Central memory CD8-positive, alpha-beta T cell (primary cell): ENCODE measurements at regions not wholly inside any gene's neighbourhood (a gene's known extent, or its start where the extent isn't known, plus 50 kb on each side); places are given as distances from the start of the nearest gene placed in this dataset.

ENCODE experiments used
- ATAC-seq: fragments of 150-1000 bp; cut with Tn5 transposase; replicated peaks from 2 replicates; pipeline ENCODE4 v1.10.0; 2022; ENCODE audit warnings: mild to moderate bottlenecking, moderate FRiP score, moderate number of reproducible peaks; ENCODE audit not compliant: poor library complexity, severe bottlenecking; ENCODE audit errors: extremely low read depth
- DNase-seq, 2 donors: peaks; one replicate each; pipeline ENCODE4 v3.0.0; 2021; ENCODE audit warnings: low spot score in 2 of 2
- H3K27ac Mint-ChIP-seq: one replicate; pipeline ENCODE4 v1.8.0; 2022; ENCODE audit warnings: low read depth, mild to moderate bottlenecking, moderate library complexity, mixed read lengths
- H3K27me3 Mint-ChIP-seq: one replicate; pipeline ENCODE4 v1.8.0; 2022; ENCODE audit warnings: mixed read lengths
- H3K36me3 Mint-ChIP-seq: one replicate; pipeline ENCODE4 v1.8.0; 2022; ENCODE audit warnings: mild to moderate bottlenecking, moderate library complexity, mixed read lengths; ENCODE audit not compliant: insufficient read depth
- H3K4me1 Mint-ChIP-seq: one replicate; pipeline ENCODE4 v1.8.0; 2022; ENCODE audit warnings: mixed read lengths
- H3K4me3 Mint-ChIP-seq: one replicate; pipeline ENCODE4 v1.8.0; 2022; ENCODE audit warnings: mild to moderate bottlenecking, moderate library complexity, mixed read lengths
- H3K9me3 Mint-ChIP-seq: one replicate; pipeline ENCODE4 v1.8.0; 2022; ENCODE audit warnings: mixed read lengths

DNA sequence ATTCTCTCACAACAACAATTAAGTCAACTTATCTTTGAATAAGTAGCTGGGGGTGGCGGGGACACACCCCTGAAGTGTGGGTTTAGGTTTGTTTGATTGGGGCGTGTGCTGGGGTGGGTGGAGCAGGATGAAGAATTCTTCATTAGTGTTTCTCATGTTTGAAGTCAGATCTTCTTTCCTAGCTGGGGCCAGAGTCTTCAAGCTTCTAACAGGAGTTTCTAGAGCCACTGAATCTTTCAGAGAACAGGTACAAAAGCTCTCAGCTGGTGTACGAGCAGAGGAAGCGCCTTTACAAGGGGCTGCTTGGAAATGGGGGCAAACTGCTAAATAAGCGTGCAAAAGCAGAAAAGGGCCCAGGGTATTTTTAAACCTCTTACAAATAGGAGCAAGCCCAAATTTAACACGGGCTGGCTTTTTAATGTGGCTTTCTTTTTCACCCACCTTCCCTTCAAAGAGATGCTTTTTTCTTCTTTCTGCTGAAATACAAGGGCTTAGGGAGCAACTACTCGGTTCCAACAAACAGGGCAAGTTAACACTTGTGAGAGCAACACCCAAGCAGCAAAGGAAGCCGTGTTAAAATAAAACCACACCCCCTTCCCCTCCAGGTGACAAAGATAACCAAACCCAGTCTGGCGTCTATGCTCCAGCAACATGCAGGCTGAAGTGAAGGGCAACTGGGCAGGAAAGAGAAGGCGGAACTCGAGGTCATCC is 86.9 kb upstream of the RASGRP1 start:
- Mint-ChIP-seq H3K27ac (peak overlapping the region; percentile 85), H3K4me3 (peak overlapping the region; percentile 64), H3K36me3 (peaks cover 12% of the 10 kb centered on the region), H3K4me1 (peaks cover 59% of the 10 kb centered on the region), H3K9me3 (no peaks in the 10 kb centered on the region), H3K27me3 (no peaks in the 10 kb centered on the region)
- ATAC-seq (peak; percentile 75), DNase-seq (peak; percentile 20 to 63)

- Mint-ChIP-seq H3K27ac (peak overlapping the region; percentile 85), H3K9me3 (no peaks in the 10 kb centered on the region), H3K36me3 (peaks cover 9% of the 10 kb centered on the region), H3K4me1 (peaks cover 52% of the 10 kb centered on the region), H3K27me3 (no peaks in the 10 kb centered on the region), H3K4me3 (peak overlapping the region; percentile 64)
- no peak for ATAC-seq
- DNase-seq, result no peak
These were observed 87.7 kb upstream of the RASGRP1 start for GRCh38 chr15:38652183-38652794.

DNA sequence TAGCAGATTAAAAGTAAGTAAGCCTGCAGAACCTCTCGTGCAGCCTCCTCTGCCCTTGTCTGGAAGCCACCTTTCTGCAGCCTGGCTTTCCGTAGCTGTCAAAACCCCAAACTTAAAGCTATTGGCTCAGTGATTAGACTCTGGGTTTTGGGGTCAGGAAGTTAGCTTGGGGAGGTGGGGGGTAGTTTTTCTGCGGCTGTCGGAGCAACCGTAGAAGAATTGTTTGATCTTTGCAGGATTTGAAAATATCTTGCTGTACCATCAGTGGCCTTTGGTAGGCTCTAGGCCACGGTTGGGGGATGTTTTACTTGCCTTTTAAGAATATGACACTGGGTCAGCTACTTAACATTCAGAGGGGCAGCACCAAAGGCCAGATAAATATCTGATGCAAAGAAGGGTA is 88.4 kb upstream of the RASGRP1 start:
- Mint-ChIP-seq H3K4me1 (peaks cover 52% of the 10 kb centered on the region), H3K36me3 (peaks cover 9% of the 10 kb centered on the region), H3K27ac (peak overlapping the region; percentile 85), H3K27me3 (no peaks in the 10 kb centered on the region), H3K4me3 (peak overlapping the region; percentile 64), H3K9me3 (no peaks in the 10 kb centered on the region)
- DNase-seq (peak; percentile 59 to 86), ATAC-seq (peak; percentile 80)

- ATAC-seq, result no peak
- no peak overlapping the region for H3K4me3 Mint-ChIP-seq
These were observed 93.8 kb upstream of the RASGRP1 start for GRCh38 chr15:38658431-38658830.

DNA sequence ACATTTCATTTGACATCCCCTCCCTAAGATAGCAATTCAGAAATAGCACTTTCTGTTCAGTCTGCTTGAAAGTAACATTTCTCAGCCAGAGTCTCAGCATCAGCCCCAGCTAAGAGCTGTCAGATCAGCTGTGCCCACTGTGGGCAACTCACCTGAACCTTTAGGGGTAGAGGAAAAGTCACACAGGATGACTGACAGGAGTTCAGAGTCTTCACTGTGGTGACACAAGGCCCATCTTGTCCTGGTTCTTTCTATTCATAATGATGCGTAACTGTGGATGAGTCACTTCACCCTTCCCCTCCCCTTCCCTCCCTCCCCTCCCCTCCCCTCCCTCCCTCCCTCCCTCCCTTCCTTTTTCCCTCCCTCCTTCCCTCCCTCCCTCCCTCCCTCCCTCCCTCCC is 96.1 kb upstream of the RASGRP1 start:
- H3K4me1 Mint-ChIP-seq, result peaks cover 48% of the 10 kb centered on the region
- H3K27ac Mint-ChIP-seq, result peak overlapping the region; percentile 85
- peak overlapping the region; percentile 25 for H3K4me3 Mint-ChIP-seq
- peak; percentile 73 for ATAC-seq
- H3K27me3 Mint-ChIP-seq, result no peaks in the 10 kb centered on the region
- no peaks in the 10 kb centered on the region for H3K36me3 Mint-ChIP-seq
- H3K9me3 Mint-ChIP-seq, result no peaks in the 10 kb centered on the region
- no peak for DNase-seq

More at GRCh38 chr15:38658431-38658830, 93.8 kb upstream of the RASGRP1 start:
- no peaks in the 10 kb centered on the region for H3K27me3 Mint-ChIP-seq
- DNase-seq, result no peak
- H3K36me3 Mint-ChIP-seq, result peaks cover under 1% of the 10 kb centered on the region
- peak overlapping the region; percentile 6 for H3K27ac Mint-ChIP-seq
- H3K9me3 Mint-ChIP-seq, result no peaks in the 10 kb centered on the region
- H3K4me1 Mint-ChIP-seq, result peaks cover 43% of the 10 kb centered on the region

GRCh38 chr15:38662033-38662802 is 97.6 kb upstream of the RASGRP1 start:
- H3K4me3 Mint-ChIP-seq, result no peak overlapping the region

GRCh38 chr15:38662805-38663204 is 98.2 kb upstream of the RASGRP1 start:
- H3K9me3 Mint-ChIP-seq, result no peaks in the 10 kb centered on the region
- no peak for DNase-seq
- no peaks in the 10 kb centered on the region for H3K36me3 Mint-ChIP-seq
- ATAC-seq, result no peak
- no peaks in the 10 kb centered on the region for H3K27me3 Mint-ChIP-seq
- H3K4me3 Mint-ChIP-seq, result no peak overlapping the region
- H3K27ac Mint-ChIP-seq, result no peak overlapping the region
- peaks cover 65% of the 10 kb centered on the region for H3K4me1 Mint-ChIP-seq

More at GRCh38 chr15:38662033-38662802, 97.6 kb upstream of the RASGRP1 start:
- no peak overlapping the region for H3K27ac Mint-ChIP-seq
- no peaks in the 10 kb centered on the region for H3K9me3 Mint-ChIP-seq
- no peaks in the 10 kb centered on the region for H3K27me3 Mint-ChIP-seq
- ATAC-seq, result no peak
- DNase-seq, result no peak
- no peaks in the 10 kb centered on the region for H3K36me3 Mint-ChIP-seq
- H3K4me1 Mint-ChIP-seq, result peaks cover 59% of the 10 kb centered on the region

DNA sequence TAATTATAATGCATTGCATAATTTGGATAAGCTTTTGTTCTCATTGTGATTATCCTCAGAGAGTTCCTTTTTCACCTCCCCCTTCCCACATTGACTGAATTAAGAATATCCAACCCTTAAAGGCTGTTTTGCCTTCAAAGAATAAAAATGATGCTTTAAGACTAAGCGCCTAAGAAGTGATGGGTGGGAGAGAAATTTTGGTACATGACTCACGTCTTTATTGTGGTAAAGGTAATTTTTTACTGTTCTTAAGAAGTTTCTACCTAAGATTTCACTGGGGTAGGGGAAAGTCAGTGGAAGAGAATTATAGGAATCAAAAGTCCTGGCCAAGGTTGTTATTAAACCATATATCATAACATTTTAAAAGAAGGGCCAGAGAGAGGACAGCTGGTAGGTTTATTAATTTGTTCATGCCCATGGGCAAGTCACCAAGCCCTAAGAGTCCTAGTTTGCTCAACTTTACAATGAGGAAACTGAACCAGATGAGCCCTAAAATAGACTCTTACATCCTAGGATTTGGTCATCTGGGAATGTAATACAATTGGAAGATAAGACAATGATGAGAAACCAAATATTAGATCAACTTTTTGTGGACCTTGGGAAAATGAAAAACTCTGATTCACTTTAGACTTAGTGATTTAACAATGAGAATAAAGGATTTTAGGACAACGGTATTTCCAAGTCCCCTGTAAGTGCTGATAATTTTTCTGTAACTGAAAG is 101.1 kb upstream of the RASGRP1 start:
- Mint-ChIP-seq H3K9me3 (peaks cover 7% of the 10 kb centered on the region), H3K36me3 (peaks cover 3% of the 10 kb centered on the region), H3K4me1 (peaks cover 62% of the 10 kb centered on the region), H3K27ac (no peak overlapping the region), H3K27me3 (no peaks in the 10 kb centered on the region), H3K4me3 (no peak overlapping the region)
- DNase-seq (no peak), ATAC-seq (no peak)

DNA sequence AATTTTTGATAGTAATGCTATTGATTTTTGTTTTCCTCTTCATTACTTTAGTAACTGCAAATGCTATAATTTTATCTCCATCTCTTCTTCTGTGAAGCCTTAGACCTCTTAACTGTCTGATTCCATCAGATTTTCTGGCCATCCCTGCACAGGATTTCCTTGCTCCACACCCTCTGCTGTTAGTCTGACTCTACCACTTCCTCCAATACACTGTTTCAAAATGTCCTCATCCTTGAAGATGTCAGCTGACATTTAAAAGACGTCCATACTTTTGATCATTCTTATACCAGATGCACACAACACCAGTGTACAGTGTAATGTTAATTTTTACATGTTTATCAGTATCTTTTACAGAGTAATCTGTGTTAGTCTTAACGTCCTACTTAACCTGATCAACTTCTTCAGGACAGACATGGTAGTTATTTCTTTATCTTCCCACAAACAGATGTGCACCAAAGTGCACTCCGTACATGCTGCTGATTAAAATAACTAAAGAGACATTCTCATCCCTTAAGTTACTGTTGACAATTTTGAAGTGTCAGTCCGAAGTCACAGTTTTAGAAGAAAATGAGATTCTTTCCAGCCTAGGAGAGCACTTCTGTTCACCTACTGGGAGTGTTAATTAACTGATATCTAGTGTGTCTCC is 102.4 kb upstream of the RASGRP1 start:
- ATAC-seq, result no peak
- peak overlapping the region; percentile 9 for H3K4me3 Mint-ChIP-seq
- peaks cover 9% of the 10 kb centered on the region for H3K36me3 Mint-ChIP-seq
- peaks cover 62% of the 10 kb centered on the region for H3K4me1 Mint-ChIP-seq
- no peaks in the 10 kb centered on the region for H3K27me3 Mint-ChIP-seq
- H3K27ac Mint-ChIP-seq, result peak overlapping the region; percentile 1
- no peak for DNase-seq
- peaks cover 7% of the 10 kb centered on the region for H3K9me3 Mint-ChIP-seq

- H3K9me3 Mint-ChIP-seq, result peaks cover 7% of the 10 kb centered on the region
- H3K4me3 Mint-ChIP-seq, result peak overlapping the region; percentile 9
- peak overlapping the region; percentile 1 for H3K27ac Mint-ChIP-seq
- DNase-seq (no peak), ATAC-seq (no peak)
- H3K4me1 Mint-ChIP-seq, result peaks cover 74% of the 10 kb centered on the region
- H3K27me3 Mint-ChIP-seq, result no peaks in the 10 kb centered on the region
- peaks cover 11% of the 10 kb centered on the region for H3K36me3 Mint-ChIP-seq
These were observed 103.6 kb upstream of the RASGRP1 start for GRCh38 chr15:38667890-38668850.

DNA sequence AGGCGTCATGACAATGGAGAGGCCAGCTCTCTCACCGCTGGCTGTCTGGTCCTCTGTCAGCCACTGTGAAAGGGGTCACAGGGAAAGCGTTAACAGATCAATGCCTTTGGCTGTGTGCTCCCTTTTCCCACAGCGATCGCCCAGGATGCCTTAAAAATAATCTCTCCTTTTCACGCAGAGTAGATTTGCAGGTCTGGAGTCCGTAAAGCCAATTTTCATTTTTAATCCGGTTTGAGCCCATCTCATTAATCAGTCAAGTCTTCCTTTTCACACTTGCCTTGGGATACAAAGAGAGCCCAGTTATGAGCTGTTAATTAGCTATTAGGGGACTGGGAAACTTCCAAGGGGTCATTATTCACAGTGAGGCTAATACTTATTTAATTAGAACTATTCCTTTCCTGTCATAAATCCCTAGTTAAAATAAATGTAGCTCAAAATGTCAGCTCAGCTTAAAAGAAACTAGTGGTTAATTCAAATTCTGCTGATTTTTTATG is 104.3 kb upstream of the RASGRP1 start:
- DNase-seq, result no peak
- Mint-ChIP-seq H3K27ac (no peak overlapping the region), H3K4me3 (no peak overlapping the region), H3K4me1 (peaks cover 78% of the 10 kb centered on the region), H3K36me3 (peaks cover 11% of the 10 kb centered on the region), H3K27me3 (no peaks in the 10 kb centered on the region), H3K9me3 (peaks cover 7% of the 10 kb centered on the region)
- ATAC-seq, result no peak
